T-helper 1 cell (primary cell): ENCODE measurements at regions not wholly inside any gene's neighbourhood (a gene's known extent, or its start where the extent isn't known, plus 50 kb on each side); places are given as distances from the start of the nearest gene placed in this dataset.

Experiments
- DNase-seq, 5 donors: peaks; one replicate each; pipeline ENCODE4 v3.0.0-alpha.2; 2012 to 2020

GRCh38 chr17:45689451-45689850 is 94.7 kb upstream of the CRHR1 start:
- no peak for DNase-seq

GRCh38 chr17:45690625-45691275 is 93.4 kb upstream of the CRHR1 start:
- no peak for DNase-seq

GRCh38 chr17:45692661-45693060 is 91.5 kb upstream of the CRHR1 start:
- no peak for DNase-seq

- no peak for DNase-seq
These were observed 90.3 kb upstream of the CRHR1 start for GRCh38 chr17:45693792-45694191.

- DNase-seq: no peak
These were observed 87.7 kb upstream of the CRHR1 start for GRCh38 chr17:45696442-45696841.

GRCh38 chr17:45697076-45697475 is 87.0 kb upstream of the CRHR1 start:
- no peak for DNase-seq

- DNase-seq: no peak
These were observed 83.7 kb upstream of the CRHR1 start for GRCh38 chr17:45700171-45701090.

- DNase-seq: no peak
These were observed 81.4 kb upstream of the CRHR1 start for GRCh38 chr17:45702666-45703266.

- no peak for DNase-seq
These were observed 80.8 kb upstream of the CRHR1 start for GRCh38 chr17:45703348-45703747.

GRCh38 chr17:45703806-45704205 is 80.3 kb upstream of the CRHR1 start:
- no peak for DNase-seq

GRCh38 chr17:45704251-45704650 is 79.9 kb upstream of the CRHR1 start:
- DNase-seq: no peak

- DNase-seq: no peak
These were observed 78.8 kb upstream of the CRHR1 start for GRCh38 chr17:45705123-45706009.

- DNase-seq: no peak
These were observed 78.1 kb upstream of the CRHR1 start for GRCh38 chr17:45706033-45706432.

- DNase-seq: no peak
These were observed 75.3 kb upstream of the CRHR1 start for GRCh38 chr17:45708707-45709290.

- DNase-seq: no peak
These were observed 74.3 kb upstream of the CRHR1 start for GRCh38 chr17:45709728-45710288.

GRCh38 chr17:45715787-45716186 is 68.3 kb upstream of the CRHR1 start:
- no peak for DNase-seq

- DNase-seq: no peak
These were observed 65.3 kb upstream of the CRHR1 start for GRCh38 chr17:45718791-45719190.

GRCh38 chr17:45719335-45720071 is 64.6 kb upstream of the CRHR1 start:
- no peak for DNase-seq

- DNase-seq: no peak
These were observed 63.7 kb upstream of the CRHR1 start for GRCh38 chr17:45720386-45720785.

- no peak for DNase-seq
These were observed 62.0 kb upstream of the CRHR1 start for GRCh38 chr17:45722161-45722560.

GRCh38 chr17:45729294-45729907 is 54.7 kb upstream of the CRHR1 start:
- no peak for DNase-seq
